Right hindlimb (tissue), 1 donor: ENCODE measurements at regions not wholly inside any gene's neighbourhood (a gene's known extent, or its start where the extent isn't known, plus 50 kb on each side); places are given as distances from the start of the nearest gene placed in this dataset.

Source experiments
- DNase-seq: peaks from one replicate; pipeline ENCODE4 v3.0.0-alpha.2; 2018

- DNase-seq: peak; percentile 13
Measured at GRCh38 chr9:113646946-113647914, 183.7 kb downstream of the RGS3 start.

DNA sequence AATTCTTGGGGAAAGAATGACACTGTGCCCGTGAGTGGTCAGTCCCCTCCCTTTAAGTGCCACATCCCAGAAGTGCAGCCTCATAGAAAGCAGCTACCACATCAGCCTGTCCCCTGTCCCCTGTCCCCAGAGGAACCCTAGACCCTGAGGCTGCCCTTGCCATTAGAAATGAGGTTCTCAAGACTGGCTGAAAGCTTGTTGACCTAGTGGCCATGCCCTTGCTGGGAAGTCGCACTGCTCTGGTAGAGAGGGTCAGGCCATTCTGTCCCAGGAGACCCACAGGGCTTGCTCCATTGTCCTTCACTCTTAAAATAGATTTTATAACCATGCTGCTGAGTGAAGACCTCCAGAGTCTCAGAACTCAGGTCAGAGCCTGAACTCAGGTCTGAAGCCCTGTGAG is 184.5 kb downstream of the RGS3 start:
- peak; percentile 14 for DNase-seq

DNA sequence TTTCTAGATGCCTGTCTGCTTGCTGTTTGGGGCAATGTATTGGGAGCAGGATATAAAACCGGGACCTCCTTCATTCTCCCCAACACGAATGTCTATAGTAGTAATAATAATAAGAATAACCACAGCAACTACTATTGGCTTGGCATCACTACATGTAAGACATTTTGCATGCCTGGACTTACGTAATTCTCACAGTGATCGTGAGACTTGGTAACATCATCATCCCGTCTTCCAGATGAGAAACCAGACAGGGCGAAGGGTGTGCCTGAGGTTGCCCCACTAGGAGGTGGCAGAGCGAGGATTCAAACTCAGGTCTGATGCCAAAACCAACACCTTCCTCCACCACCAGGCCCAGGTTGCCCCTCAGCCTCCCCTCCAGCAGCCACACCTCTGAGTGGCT is 185.1 kb downstream of the RGS3 start:
- DNase-seq: no peak

DNA sequence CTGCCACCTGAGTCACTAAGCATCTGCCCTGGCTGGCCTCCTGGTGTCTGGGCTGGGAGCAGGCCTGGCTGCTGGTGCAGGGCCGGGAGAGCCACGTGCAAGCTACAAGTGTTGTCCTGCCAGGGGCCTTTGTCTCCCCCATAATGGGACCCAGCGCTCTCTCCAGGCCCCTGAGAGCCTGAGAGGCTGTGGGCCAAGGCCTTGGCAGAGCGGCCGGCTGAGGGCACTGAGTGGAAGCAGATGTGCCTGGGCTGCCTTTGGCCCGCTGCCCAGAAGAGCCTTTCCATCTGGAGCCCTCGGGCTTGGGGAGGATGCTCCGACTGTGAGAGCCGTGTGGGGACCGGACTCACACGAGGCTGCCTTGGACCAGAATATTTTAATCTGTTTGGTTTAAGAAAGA is 185.5 kb downstream of the RGS3 start:
- peak; percentile 82 for DNase-seq

DNA sequence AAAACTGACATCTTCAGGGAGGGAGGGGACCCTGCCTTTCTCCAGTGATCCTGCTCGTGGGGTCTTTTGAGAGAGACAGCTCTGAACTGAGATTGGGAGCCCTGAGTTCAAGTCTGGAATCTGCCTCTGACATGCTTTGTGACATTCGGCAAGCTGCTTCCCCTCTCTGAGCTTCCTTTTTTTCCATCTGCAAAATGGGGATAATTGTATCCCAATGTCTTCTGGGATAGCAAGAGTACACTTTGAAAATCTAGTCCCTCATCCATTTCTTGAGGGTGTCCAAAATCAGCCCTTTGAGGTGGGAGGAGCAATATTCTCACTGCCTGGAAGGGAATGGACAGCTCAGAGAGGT is 186.3 kb downstream of the RGS3 start:
- no peak for DNase-seq

DNA sequence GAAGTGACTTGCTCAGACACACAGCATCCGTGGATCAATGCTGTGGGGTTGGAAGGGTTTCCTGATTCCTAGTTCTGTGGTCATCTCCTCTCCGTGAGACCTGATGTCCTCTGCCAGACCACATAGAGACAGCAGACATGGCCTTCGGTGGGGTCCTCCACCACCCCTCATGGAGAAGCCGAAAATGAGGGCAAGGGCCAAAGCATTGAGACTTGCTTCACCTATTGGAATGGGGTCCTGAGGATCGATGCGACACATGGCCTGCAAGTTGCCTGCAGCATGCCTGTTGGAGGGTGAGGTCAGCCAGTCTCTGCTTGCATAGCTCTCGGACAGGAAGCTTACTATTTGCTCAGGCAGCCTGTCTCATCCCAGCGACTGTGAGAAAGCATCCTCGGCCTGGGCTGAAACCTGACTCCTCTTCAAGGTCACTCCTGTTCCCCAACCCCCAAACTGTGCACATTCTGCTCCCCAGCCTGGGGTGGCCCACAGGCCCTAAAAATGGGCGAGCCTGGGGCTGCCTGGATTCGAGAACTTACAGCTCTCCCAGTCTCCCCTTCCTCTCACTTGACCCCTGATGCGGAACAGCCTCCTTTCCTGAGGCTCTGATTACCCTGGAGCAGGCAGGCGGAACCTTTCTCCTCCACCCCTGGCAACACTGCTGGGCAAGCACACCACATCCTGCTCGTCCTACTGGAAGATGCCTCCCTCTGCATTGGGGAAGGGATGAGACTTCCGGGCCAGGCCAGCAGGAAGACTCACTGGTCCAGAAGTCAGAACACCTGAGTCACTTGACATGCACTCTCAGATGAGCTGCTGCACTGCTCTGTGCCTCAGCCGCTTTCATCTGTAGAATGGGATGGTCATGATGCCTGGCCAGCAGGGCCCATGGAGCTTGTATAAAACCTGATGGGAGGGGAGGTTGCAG is 186.9 kb downstream of the RGS3 start:
- peak; percentile 28 for DNase-seq

- DNase-seq: peak; percentile 6
Measured at GRCh38 chr9:113651896-113652295, 188.4 kb downstream of the RGS3 start.

DNA sequence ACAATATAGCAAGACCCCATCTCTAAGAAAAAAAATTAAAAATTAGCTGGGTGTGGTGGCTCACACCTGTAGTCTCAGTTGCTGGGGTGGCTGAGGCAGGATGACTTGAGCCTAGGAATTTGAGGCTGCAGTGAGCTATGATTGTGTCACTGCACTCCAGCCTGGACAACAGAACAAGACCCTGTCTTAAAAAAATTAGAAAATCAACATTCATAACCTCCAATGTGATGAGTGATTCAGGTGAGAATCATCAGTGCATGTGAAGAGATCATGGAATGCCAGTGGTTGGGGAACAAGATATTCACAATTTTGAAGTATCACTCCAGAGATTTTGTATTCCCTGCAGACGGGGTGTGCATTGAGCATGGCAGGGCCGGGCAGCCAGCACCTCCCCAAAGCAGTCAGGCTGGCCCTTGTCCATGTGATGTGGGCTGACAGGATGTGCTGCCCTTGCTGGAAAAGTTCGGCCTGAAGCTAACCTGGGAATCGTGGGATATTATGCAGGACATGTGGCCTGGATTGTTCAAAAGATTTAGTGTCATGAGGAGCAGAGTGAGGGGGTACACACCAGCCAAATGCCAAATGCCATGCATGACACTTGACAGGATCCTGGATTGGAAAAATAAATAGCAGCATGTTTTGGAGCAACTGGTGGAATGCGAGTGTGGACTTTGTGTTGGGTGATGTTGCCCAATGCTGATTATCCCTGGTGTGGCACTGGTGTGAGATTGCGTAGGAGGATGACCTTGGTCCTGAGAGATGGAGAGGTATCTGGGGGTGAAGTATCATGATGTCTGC is 189.0 kb downstream of the RGS3 start:
- peak; percentile 13 for DNase-seq

GRCh38 chr9:113653746-113654604 is 190.4 kb downstream of the RGS3 start:
- DNase-seq: peak; percentile 17

DNA sequence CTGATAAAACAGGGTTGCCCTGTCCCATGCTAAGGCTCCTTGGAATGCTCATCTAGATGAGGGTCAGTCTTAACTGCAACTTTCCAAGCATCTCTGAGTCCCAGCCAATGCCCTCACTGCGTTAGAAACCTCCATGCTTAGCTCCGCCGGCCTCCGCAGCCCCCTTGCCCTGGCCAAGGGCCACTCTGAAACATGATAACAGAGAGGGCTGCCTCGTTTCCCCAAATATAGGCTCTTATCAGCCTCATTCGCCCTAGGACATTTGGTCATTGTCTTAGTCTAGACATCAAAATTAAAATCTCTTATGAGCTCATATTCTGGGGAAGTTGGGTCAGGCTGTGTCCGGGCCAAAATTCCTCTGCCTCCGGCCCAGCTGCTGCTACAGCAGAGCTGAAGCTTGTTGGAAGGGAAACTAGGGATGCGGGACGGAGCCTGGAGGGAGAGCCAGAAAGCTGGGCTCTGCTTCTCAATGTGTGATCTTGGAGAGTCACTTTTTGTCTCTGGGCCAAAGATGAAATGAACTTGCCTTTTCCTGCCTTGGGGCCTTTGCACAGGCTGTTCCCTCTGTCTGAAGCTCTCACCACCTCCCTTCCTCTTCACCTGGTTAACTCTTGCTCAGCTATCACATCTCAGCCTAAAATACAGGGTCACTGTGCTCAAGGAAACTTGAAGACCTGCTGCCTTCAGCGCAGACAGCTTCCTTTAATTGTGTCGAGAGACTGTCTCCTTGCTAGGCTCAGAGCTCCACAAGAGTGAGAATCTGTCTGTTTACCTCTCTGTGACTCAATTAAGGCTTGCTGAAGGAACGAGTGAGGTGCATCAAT is 191.3 kb downstream of the RGS3 start:
- DNase-seq: peak; percentile 88

GRCh38 chr9:113656771-113657670 is 193.5 kb downstream of the RGS3 start:
- peak; percentile 65 for DNase-seq

GRCh38 chr9:113657765-113658544 is 194.4 kb downstream of the RGS3 start:
- DNase-seq: peak; percentile 89

- no peak for DNase-seq
Measured at GRCh38 chr9:113658545-113658895, 195.0 kb downstream of the RGS3 start.

DNA sequence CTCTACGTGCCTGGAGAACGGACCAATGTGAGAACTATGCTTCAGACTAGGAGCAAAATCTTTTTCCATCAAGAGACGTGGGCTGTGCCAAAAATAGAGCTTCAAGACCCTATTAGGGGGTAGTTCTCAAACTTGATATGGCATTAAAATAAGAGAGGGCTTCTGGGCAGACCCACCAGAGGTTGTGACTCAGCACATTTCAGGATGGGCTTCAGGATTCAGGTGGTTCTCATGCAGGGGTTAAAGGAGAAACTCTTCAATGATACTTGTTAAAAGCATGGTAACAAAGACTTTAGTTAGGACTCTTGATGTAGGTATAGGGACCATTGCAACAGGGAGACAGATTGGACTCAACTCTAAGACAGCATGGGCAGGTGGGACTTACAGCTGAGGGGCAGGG is 195.5 kb downstream of the RGS3 start:
- DNase-seq: peak; percentile 11

DNA sequence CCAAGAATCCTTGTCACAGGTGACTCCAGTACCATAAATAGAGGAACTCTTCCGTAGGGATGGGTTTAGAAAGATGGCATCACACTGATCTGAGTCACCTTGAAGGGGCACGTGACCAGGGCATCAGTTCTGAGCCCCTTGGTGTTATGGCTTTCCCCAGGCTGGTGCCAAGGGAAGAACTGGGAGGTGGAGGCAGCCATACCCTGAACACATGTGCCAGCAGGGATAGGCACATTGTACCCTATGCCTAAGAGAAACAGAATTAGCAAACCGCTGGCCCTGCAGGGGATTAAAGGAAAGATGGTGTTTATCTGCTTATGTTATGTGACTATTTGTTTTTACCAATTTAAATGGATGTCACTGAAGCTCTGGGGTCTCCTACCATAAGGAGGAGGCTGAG is 196.2 kb downstream of the RGS3 start:
- DNase-seq: peak; percentile 6

DNA sequence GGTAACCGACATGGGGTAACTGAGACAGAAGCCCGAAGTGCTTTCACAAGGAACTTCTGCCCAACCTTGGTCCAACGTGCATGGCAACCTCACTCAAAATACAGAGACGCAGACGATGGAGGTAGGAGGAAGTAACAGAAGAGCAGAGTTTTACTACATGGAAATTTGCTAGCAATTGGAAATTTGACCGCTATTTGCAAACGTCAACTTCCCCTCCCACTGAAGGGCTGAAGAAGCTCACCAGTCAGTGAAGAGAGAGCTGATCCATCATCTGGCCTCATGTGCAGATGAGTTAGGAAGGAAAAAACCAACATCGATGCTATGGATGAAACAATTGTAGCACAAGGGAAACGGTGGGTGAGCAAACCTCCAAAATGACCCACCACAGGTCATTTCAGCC is 196.7 kb downstream of the RGS3 start:
- no peak for DNase-seq

- DNase-seq: no peak
Measured at GRCh38 chr9:113661074-113661473, 197.5 kb downstream of the RGS3 start.

- DNase-seq: peak; percentile 2
Measured at GRCh38 chr9:113664181-113664875, 200.8 kb downstream of the RGS3 start.
